GM18951 (cell line): ENCODE measurements at regions not wholly inside any gene's neighbourhood (a gene's known extent, or its start where the extent isn't known, plus 50 kb on each side); places are given as distances from the start of the nearest gene placed in this dataset.
"Not testable (repeated sequence)": the region's sequence is repeated elsewhere in the genome, so short reads cannot be mapped to it uniquely, and the experiment has no call there.

Experiments
- POLR2A ChIP-seq: IDR thresholded peaks from 4 replicates; pipeline ENCODE4 v1.6.1; 2011; ENCODE audit warnings: mild to moderate bottlenecking; ENCODE audit not compliant: insufficient read length, insufficient read depth; ENCODE audit errors: extremely low read depth
- in situ Hi-C: fragments of 300-500 bp; cut with MboI; formaldehyde crosslinking; loops from one replicate; pipeline ENCODE4 v1.12.0; 2022; ENCODE audit warnings: low sequenced_read_pairs, mixed read lengths, inconsistent platforms; ENCODE audit not compliant: unreplicated experiment

DNA sequence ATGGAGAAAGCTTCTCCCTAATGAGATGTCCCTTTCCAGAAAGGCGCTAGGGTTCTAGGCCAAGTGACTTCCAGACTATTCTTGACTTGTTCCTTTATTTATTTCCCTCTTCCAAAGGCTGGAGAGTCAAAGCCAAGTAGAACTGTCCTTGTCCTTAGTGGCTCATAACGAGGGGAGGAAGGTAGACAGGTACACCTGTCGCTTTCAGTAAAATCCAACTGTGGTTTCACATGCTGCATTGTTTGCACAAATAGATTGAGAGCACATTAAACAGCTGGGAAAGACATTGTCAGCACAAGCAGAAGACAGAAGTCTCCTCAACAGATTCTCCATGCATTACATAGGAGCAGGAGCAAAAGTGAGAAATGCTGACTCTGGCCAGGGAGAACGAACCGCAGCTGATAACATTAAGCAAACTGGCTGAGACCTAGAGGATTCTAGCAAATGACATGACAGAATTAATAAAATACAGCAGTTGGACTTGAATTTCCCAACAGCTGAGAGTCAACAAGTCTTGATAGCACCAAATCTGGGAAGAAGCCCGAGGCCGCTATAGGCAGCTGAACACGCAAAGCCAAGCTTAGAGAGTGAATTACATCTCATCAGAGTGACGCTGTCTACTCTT is 227.7 kb downstream of the TLE3 start:
- no peak for TF ChIP-seq POLR2A
- in situ Hi-C loops = no loop called here

- in situ Hi-C loops = no loop called here
- TF ChIP-seq POLR2A = no peak
Measured at GRCh38 chr15:69871511-69872134, 226.1 kb downstream of the TLE3 start.

DNA sequence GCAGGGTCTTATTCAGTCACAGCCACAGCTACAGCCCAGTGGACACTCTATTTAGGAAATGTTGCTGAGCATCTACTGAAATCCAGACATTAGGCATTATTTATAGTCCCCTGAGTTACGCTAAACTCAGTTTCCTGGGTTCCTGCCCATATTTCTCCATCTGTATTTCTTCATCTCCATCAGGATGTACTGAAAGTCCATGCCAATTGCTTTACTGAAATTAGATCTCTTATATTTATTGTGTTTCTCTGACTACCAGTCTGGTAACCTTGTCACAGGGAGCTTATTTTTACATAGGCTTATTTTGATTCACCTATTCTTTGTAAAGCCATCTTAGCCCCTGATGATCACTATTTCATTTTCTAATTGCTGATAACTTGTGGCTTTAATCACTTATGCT is 223.9 kb downstream of the TLE3 start:
- no peak for TF ChIP-seq POLR2A
- in situ Hi-C loops = no loop called here

- in situ Hi-C loops = no loop called here
- TF ChIP-seq POLR2A = no peak
Measured at GRCh38 chr15:69874321-69874720, 223.4 kb downstream of the TLE3 start.

DNA sequence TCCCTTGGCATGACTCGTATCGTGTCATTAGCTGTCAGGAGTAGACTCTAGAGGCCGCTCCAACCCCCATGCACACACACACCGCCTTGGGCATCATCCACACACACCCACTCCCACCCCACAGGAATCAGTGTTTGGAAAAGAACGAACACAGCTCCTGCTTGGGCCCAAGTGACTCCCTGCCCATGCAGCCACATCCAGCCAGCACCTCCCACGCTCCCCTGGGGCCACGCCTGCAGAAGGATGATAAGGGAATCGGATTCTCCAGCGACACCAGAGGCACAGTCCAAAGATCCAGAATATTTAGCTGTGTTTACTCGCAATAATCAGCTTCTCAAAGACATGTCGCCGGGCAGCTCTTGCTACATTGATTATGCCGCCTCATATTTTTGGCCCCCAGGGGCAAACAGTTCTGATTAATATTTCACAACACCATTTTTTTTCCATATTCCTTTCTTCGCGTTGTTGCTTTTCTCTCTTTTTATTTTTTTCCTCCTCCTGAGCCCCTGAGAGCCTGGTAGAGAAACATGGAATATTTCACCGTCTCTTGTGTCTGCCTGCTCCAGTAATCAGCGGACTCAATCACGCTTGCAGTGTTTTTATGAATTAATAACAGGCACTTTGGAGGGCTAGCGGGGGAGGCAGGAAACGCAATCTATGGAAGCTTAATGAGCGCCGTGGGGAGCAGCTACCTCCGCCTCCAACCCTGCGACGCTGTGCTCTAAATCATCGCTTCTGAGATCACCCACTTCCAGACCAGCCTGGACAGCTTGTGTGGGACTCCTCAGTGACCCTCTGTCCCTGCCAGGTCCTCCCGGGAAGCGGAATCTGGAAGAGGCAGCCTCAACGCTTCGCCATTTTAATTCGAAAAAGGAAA is 221.4 kb downstream of the TLE3 start:
- no peak for TF ChIP-seq POLR2A
- in situ Hi-C loops = no loop called here

DNA sequence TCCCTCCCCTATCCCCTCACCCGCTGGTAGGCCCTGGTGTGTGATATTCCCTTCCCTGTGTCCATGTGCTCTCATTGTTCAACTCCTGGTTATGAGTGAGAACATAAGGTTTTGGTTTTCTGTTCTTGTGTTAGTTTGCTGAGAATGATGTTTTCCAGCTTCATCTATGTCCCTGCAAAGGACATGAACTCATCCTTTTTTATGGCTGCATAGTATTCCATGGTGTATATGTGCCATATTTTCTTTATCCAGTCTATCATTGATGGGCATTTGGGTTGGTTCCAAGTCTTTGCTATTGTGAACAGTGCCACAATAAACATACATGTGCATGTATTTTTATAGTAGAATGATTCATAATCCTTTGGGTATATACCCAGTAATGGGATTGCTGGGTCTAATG is 217.8 kb downstream of the TLE3 start:
- in situ Hi-C loops = not testable (repeated sequence)

- TF ChIP-seq POLR2A = no peak
- in situ Hi-C loops = no loop called here
Measured at GRCh38 chr15:69880571-69881301, 217.0 kb downstream of the TLE3 start.

DNA sequence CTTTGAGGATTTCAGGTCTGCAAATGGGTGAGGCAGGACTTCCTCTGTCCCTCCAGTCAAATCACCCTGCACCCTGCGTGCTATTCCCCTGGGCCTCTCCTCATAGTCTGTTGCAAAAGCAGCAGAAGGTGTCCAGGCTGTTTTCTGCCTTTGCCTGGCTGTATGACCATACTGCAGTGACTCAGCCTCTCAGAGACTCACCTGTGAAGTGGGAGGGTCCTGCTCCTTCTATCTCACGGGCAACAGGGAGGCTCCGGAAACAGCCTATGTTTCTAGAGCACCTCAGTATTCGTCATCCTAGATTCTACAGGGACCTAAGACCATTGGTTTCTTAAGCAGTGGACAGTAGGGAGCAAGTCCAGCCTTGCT is 216.4 kb downstream of the TLE3 start:
- in situ Hi-C loops = no loop called here
- TF ChIP-seq POLR2A = no peak

DNA sequence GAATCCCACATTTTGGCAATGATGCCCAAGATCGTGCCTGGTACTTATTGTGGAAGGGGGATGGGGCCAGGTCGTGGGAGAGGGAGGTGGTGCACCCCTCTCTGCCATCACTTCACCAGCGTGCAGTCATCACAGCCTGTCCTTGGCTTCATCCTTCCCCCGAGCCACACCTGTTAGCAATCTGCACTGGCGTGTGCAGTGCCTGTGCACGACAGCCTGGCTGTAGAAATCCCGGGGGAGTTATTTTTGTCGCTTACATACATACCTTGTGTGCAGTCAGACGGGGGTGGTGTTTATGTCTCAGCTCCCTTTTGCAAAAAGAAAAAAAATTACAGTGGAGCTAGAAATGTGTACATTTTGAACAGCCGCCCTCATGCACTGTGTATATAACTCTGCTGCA is 216.0 kb downstream of the TLE3 start:
- no peak for TF ChIP-seq POLR2A
- in situ Hi-C loops = no loop called here

- in situ Hi-C loops = no loop called here
- no peak for TF ChIP-seq POLR2A
Measured at GRCh38 chr15:69883306-69883705, 214.4 kb downstream of the TLE3 start.

DNA sequence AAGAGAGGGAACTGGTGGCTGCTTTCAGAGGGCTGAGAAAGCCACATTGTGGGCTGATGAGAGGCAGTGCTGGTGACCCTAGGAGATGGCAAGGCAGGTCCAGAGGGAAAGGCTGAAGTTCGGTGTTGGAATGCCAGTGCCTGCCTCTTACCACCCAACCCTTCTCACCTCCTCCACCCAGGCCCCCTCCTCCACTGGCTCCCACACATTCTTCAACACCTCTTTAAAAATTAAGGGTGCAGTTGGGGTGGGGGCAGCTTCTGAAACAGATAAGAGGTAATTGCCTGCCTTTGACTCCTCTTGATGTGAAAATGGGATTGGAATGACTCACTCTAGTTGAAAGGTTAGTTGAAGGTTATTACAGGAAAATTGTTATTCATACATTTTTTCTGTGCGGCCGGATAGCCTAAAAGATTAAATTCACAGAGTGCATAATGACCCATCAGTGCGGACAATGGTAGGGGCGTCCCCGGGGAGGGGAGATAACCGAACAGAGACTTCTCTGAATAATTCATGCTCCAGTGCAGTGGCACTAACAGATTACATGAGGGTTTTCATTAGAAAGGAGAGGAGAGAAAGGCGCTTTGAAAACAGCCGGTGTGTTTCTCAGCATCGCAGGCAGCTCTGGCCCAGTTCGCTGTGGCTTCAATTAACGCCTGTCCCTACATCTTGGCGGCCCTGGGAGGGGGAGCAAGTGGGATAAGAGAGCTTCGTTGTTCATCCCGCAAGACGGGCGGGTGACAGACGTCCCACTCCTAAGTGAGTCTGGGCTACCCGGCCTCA is 212.4 kb downstream of the TLE3 start:
- in situ Hi-C loops = no loop called here
- TF ChIP-seq POLR2A = no peak

- no peak for TF ChIP-seq POLR2A
- in situ Hi-C loops = no loop called here
Measured at GRCh38 chr15:69887009-69887408, 210.7 kb downstream of the TLE3 start.

GRCh38 chr15:69887553-69887952 is 210.2 kb downstream of the TLE3 start:
- in situ Hi-C loops = no loop called here
- no peak for TF ChIP-seq POLR2A
